ENCODE measurements at regions not wholly inside any gene's neighbourhood (a gene's known extent, or its start where the extent isn't known, plus 50 kb on each side); places are given as distances from the start of the nearest gene placed in this dataset.

DNA sequence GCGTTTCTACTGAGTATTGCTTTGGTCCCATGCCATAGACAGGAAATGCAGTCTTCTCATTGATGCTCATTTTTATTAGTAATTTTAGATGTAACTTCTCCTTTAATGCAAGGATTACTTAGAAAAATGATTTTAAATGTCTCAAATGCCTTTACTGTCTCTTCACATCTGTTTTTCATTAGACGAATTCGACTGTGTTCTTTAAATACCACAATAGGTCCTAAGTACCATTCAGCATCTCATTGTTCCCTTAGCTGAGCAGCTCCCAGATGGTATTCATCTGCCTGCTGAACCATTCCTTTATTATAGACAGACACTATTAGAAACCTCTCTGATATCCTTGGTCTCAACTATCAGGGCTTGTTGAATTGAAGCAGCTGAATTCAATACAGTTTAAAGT is 113.6 kb downstream of the LSMEM1 start:
- DNase-seq (ENCODE audit: low spot score): no peak

GRCh38 chr7:112596260-112596659 is 115.5 kb downstream of the LSMEM1 start:
- DNase-seq (ENCODE audit: low spot score): no peak

- DNase-seq (ENCODE audit: low spot score): no peak
Observed at GRCh38 chr7:112596981-112597380, 116.2 kb downstream of the LSMEM1 start.

- DNase-seq (ENCODE audit: low spot score): no peak
Observed at GRCh38 chr7:112603673-112604072, 122.9 kb downstream of the LSMEM1 start.

DNA sequence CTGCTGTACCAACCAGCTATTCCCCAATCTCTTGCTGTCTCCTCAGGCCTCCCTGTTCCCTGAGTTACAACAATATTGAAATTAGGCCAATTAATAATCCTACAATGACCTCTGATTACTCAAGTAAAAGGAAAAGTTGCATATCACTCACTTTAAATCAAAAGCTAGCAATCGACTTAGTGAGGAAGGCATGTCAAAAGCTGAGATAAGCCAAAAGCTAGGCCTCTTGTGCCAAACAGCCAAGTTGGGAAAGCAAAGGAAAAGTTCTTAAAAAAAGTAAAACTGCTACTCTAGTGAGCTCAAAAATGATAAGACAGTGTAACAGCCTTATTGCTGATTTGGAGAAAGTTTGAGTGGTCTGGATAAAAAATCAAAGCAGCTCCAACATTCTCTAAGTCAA is 129.8 kb downstream of the LSMEM1 start:
- no peak for DNase-seq (ENCODE audit: low spot score)

DNA sequence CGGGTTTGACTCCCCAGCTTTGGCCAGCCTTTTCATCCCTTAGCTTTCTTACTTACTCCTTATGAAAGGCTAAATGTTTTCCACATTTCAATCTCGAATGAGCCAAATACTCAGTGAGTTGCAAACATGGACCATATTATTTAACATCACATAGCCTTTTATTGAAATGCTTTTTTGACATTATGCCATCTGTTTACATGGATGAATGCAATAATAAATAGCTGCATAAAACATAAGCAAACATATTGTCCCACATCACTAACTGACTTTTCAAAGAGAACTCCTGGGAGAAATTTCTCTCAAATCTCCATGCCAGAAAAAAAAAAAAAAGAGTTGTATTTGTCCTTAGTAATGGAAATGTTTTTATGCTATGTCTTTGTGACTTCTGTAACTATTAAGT is 134.9 kb downstream of the LSMEM1 start:
- DNase-seq (ENCODE audit: low spot score): no peak

DNA sequence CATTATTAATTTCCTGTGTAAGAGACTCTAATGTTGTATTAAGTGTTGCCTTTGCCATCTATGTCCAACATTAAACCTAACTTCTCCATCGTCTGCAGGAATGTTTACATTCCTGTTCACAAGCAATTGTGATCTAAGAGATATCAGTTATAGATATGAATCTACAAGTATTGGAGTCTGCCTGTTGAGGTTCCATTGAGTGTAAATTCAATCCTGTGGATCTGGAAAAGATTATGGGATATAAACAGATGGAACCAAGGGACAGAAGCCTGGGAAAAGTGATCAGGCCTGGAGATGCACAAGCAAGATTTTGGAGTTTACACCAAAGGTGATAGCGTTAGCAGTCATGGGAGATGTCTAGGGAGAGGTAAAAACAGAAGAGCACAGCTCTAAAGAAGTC is 135.5 kb downstream of the LSMEM1 start:
- DNase-seq (ENCODE audit: low spot score): no peak

- DNase-seq (ENCODE audit: low spot score): no peak
Observed at GRCh38 chr7:112619343-112619742, 138.6 kb downstream of the LSMEM1 start.

DNA sequence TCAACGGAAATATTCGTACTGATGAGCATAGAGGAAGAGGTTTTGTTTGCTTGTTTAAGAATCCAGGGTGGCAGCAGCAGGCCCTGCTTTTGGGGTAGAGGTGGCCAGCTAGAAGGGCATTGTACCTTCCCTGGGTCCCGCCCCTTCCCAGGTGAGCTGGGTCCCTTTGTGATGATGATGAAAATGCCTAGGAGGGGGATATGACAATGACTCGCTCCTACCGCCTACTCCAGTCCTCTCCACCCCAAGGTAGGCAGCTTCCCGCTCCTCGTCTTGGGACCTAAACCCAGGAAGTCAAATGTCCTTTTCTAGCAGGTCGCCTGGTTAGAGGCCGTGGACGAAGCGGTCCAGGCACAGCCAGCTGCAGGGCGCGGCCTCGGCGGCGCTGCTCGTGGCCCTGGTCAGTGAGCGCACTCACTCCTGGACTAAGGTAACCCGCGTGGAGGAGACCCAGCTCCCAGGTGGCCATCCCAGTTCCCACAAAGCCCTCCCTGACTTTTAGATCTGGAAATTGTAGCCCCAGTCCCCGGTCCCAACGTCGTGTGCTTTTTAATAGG is 141.4 kb downstream of the LSMEM1 start:
- DNase-seq (ENCODE audit: low spot score): no peak

GRCh38 chr7:112624416-112624815 is 143.6 kb downstream of the LSMEM1 start:
- DNase-seq (ENCODE audit: low spot score): no peak

- no peak for DNase-seq (ENCODE audit: low spot score)
Observed at GRCh38 chr7:112630565-112630964, 149.8 kb downstream of the LSMEM1 start.

GRCh38 chr7:112634107-112634506 is 153.3 kb downstream of the LSMEM1 start:
- no peak for DNase-seq (ENCODE audit: low spot score)

DNA sequence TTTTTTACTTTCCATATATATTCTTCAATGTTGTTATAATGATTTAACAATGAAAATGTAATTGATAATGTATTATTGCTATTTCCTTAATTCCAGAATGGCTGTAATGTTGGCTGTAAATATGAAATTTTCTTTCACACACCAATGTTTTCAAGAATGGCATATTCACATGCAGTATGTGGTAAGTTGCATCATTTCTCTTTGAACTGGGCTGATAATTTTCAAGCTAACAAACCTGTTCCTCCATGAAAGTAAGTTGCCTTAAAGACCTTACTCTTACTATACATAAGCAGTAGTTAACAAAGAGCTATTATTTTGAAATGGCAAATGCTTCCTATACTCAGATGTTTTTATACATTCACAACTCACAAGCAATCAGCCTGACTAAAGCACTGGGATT is 154.5 kb downstream of the TMEM168 start:
- DNase-seq (ENCODE audit: low spot score): no peak

DNA sequence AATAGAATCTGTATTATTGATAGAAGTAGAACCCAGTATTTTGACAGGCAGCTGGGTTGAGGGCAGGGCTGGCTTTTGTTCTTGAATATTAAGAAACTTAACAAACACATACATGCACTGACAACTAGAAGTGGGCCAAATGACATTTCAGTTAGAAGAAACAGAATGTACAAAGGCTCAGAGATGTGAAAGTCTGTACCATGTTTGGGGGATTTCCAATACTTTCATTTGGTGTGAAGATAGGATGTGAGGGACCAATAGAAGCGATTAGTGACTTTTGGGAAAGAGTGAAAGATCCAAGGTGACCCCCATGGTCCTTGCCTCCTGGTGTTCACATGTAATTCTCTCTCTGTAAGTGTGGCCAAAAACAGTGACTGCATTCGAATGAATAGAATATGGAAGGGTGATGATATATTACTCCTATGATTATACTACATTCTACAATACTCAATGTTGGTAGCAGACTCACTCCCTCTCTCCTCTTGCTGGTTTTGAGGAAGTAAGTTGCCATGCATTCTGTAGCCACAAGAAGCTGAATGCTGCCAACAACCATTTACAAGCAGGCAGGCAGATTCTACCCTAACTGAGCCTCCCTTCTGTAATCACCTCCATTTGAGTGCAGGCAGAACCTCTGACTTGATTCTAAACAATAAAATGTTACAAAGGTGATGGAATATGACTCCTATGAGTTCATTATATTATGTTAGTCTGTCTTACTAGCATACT is 151.4 kb downstream of the TMEM168 start:
- no peak for DNase-seq (ENCODE audit: low spot score)

GRCh38 chr7:112640685-112641084 is 149.5 kb downstream of the TMEM168 start:
- DNase-seq (ENCODE audit: low spot score): no peak

GRCh38 chr7:112646783-112647182 is 143.4 kb downstream of the TMEM168 start:
- DNase-seq (ENCODE audit: low spot score): no peak

DNA sequence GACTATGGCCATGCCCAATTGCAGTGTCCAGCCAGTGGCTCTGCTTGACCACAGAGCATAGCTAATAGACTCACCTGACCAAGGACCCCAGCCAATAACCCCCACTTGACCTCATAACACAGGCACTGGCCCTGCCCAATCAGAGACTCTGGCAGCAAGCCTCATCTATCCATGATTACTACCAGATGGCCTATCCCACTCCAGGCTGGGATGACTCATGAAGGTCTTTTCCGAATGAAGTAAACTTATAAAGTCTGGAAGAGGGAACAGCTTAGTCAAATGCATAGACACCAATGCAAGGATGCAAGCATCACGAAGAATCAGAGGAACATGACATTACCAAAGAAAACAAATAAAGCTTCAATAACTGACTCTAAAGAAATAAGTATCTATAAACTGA is 141.4 kb downstream of the TMEM168 start:
- DNase-seq (ENCODE audit: low spot score): no peak

DNA sequence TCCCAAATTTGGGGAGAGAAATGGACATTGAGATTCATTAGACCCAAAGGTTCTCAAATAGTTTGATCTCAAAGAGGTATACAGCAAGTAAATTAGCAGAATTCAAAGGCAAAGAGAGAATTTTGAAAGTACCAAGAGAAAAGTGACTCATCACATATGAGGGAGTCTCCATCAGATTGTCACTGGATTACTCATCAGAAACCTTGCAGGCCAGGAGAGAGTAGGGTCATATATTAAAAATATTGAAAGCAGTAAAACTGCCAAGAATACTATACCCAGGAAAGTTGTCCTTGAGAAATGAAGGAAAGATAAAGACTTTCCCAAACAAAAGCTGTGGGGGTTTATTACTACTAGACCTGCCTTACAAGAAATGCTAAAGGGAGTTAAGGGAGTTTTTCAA is 140.6 kb downstream of the TMEM168 start:
- no peak for DNase-seq (ENCODE audit: low spot score)

GRCh38 chr7:112654322-112655216 is 135.6 kb downstream of the TMEM168 start:
- DNase-seq (ENCODE audit: low spot score): no peak

GRCh38 chr7:112665709-112666108 is 124.5 kb downstream of the TMEM168 start:
- DNase-seq (ENCODE audit: low spot score): no peak

DNA sequence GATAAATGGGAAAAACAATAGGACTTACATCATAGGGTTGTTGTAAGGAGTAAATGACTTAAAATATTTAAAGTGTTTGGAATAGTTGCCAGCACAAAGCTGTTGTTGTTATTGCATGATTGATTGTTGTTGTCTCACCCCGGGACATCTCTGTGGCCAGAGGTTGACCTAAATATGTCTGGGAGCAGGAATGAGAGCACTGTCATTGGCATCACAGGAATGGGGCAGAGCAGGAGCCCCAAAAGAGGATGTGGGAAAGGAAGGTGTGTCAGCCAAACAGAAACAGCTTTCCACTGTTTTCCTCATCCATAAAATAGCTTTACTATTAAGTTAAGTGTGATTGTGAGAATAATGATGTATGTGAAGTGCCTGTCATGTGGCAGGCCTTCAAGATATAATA is 121.6 kb downstream of the TMEM168 start:
- DNase-seq (ENCODE audit: low spot score): no peak

GRCh38 chr7:112669306-112669705 is 120.9 kb downstream of the TMEM168 start:
- no peak for DNase-seq (ENCODE audit: low spot score)

DNA sequence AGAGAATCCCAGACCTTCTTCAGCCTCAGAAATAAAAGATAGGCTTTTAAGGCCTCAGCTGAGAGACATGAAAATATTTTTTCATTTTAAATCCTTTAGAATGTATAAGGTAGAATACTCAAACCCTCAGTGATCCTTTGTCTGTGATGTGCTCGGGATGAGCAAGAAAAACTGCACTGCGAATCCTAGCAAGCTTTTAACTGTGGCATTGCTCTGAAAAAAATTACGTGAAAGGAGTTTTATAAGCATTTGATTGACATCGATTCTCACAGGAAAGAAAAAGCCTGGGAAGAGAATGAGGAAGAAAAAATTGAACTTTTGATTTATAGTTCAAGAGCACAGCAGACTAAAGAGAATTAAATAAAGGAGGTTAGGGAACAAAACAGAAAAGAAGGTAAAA is 120.0 kb downstream of the TMEM168 start:
- DNase-seq (ENCODE audit: low spot score): no peak

All from ureter (tissue), 1 donor.